HEK293 (cell line): ENCODE measurements at regions not wholly inside any gene's neighbourhood (a gene's known extent, or its start where the extent isn't known, plus 50 kb on each side); places are given as distances from the start of the nearest gene placed in this dataset.

Experiments used
- CTCF ChIA-PET: fragments of 350-600 bp; formaldehyde crosslinking; extraction: SDS; loops from one replicate; lab custom pipeline; 2021; ENCODE audit warnings: antibody characterized with exemption; lab: Yijun Ruan, JAX
- POLR2A ChIA-PET: fragments of 300-600 bp; formaldehyde crosslinking; extraction: SDS; loops from one replicate; lab custom pipeline; 2020; ENCODE audit warnings: antibody characterized with exemption, inconsistent platforms; lab: Yijun Ruan, JAX
- H3K27ac ChIP-seq: fragments of 200-500 bp; sonication (Bioruptor generic); 2 replicates; pipeline ENCODE4 v1.5.1; 2014; ENCODE audit warnings: low read depth, low read length, control low read depth, inconsistent platforms; ENCODE audit errors: extremely low read depth
- H3K36me3 ChIP-seq, 2 experiments: fragments of 200-500 bp in 1 of 2; sonication (Bioruptor generic) in 1 of 2; 1 replicate in 1 of 2; 2 replicates in 1 of 2; pipeline ENCODE4 v1.5.1; 2014 to 2017; ENCODE audit warnings: inconsistent platforms in 2 of 2, low read length in 2 of 2; ENCODE audit not compliant: control insufficient read depth in 2 of 2, insufficient read depth in 1 of 2
- H3K4me1 ChIP-seq: fragments of 200-500 bp; sonication (Bioruptor generic); 2 replicates; pipeline ENCODE4 v1.5.1; 2014; ENCODE audit warnings: mild to moderate bottlenecking, low read length, inconsistent platforms; ENCODE audit not compliant: control insufficient read depth, insufficient read depth
- H3K4me3 ChIP-seq: 2 replicates; pipeline ENCODE4 v1.5.1; 2011; ENCODE audit warnings: low read depth, mild to moderate bottlenecking, control low read depth, low read length, moderate library complexity
- H3K9me3 ChIP-seq: fragments of 200-500 bp; sonication (Bioruptor generic); 2 replicates; pipeline ENCODE4 v1.5.1; 2014; ENCODE audit warnings: low read depth, low read length, inconsistent platforms; ENCODE audit not compliant: control insufficient read depth, insufficient read depth
- KLF8 ChIP-seq: fragments of 450-650 bp; formaldehyde crosslinking; IDR thresholded peaks from 2 replicates; pipeline ENCODE4 v1.5.1; 2016; ENCODE audit warnings: missing biosample characterization, missing genetic modification characterization
- OSR2 ChIP-seq: fragments of 450-650 bp; formaldehyde crosslinking; IDR thresholded peaks from 2 replicates; pipeline ENCODE4 v1.5.1; 2016; ENCODE audit warnings: missing biosample characterization, missing genetic modification characterization
- PRDM10 ChIP-seq: fragments of 450-650 bp; formaldehyde crosslinking; IDR thresholded peaks from 2 replicates; pipeline ENCODE4 v1.5.1; 2016; ENCODE audit warnings: missing biosample characterization, missing genetic modification characterization
- SCRT2 ChIP-seq: fragments of 450-650 bp; formaldehyde crosslinking; IDR thresholded peaks from 2 replicates; pipeline ENCODE4 v1.5.1; 2016; ENCODE audit warnings: missing biosample characterization, missing genetic modification characterization
- ZNF398 ChIP-seq: fragments of 450-650 bp; formaldehyde crosslinking; IDR thresholded peaks from 2 replicates; pipeline ENCODE4 v1.5.1; 2017; ENCODE audit warnings: missing biosample characterization, missing genetic modification characterization
- ZNF48 ChIP-seq: fragments of 450-650 bp; formaldehyde crosslinking; IDR thresholded peaks from 2 replicates; pipeline ENCODE4 v1.5.1; 2016; ENCODE audit warnings: missing biosample characterization, missing genetic modification characterization
- ZNF501 ChIP-seq: fragments of 450-650 bp; formaldehyde crosslinking; IDR thresholded peaks from 2 replicates; pipeline ENCODE4 v1.5.1; 2016; ENCODE audit warnings: missing biosample characterization, missing genetic modification characterization
- ZNF548 ChIP-seq: fragments of 450-650 bp; formaldehyde crosslinking; IDR thresholded peaks from 2 replicates; pipeline ENCODE4 v1.5.1; 2016; ENCODE audit warnings: missing biosample characterization, missing genetic modification characterization
- ZNF560 ChIP-seq: fragments of 450-650 bp; formaldehyde crosslinking; IDR thresholded peaks from 2 replicates; pipeline ENCODE4 v1.5.1; 2017; ENCODE audit warnings: missing biosample characterization, missing genetic modification characterization, borderline replicate concordance

DNA sequence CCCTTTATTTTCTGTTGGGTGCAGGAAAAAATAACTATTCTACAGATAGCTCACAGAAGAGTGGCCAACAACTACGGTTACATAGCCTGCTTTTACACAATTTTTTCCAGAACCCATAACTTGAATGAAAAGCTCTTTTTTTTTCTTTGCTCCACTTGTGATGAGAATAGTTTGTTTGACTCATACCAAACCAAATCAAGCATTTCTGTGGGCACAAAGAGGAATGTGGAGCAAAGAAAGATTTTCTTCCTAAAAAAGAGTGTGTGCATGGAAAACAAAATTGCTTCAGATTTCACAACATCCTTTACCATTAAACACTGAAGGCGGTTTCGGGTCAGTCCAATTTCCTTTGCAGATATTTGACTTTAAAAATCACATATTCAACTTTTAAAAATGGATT is 54.8 kb upstream of the RAB11FIP2 start:
- no peak for TF ChIP-seq KLF8 (tag by site-specific recombination)
- no peak for TF ChIP-seq PRDM10 (tag by site-specific recombination)
- no peak for TF ChIP-seq ZNF501 (tag by site-specific recombination)
- no peak for TF ChIP-seq ZNF548 (tag by site-specific recombination)
- no peak for TF ChIP-seq SCRT2 (tag by site-specific recombination)
- no peak for TF ChIP-seq ZNF48 (tag by site-specific recombination)
- TF ChIP-seq ZNF398 (tag by site-specific recombination): no peak
- no peak for TF ChIP-seq OSR2 (tag by site-specific recombination)
- no peak for TF ChIP-seq ZNF560
- H3K36me3 ChIP-seq: no peaks in the 10 kb centered on the region
- H3K27ac ChIP-seq: no peak overlapping the region
- ChIA-PET CTCF (interaction anchor here (0.6 to 1.3 kb wide), 5 partner anchors 8 to 232 kb away, joined by 3 to 5 read pairs (median 3); no protein-coding TSS in a partner anchor), POLR2A (no interaction called here)
- no peaks in the 10 kb centered on the region for H3K4me1 ChIP-seq
- H3K4me3 ChIP-seq: no peak overlapping the region
- no peaks in the 10 kb centered on the region for H3K9me3 ChIP-seq
